ENCODE measurements at regions not wholly inside any gene's neighbourhood (a gene's known extent, or its start where the extent isn't known, plus 50 kb on each side); places are given as distances from the start of the nearest gene placed in this dataset.

DNA sequence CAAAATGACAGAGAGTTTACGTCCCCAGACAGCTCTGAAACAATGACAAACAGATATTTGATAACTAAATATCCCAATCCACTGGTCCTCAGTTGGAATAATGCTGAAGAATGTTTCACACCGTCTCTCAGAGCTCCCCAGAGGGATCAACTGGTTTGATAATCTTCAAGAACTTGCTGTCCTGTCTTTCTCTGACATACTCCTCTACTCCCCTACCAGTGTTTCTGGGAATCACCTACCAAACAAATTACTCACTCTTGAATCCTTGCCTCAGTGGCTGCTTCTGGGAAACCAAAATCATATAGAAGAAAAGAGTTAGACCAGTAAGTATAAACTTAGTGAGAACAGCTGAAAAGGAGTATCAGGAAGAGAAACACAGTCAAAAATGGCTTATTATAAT lies 469.7 kb upstream of the JAG1 start:
- no peak overlapping the region for H3K27ac ChIP-seq
- no peaks in the 10 kb centered on the region for H3K36me3 ChIP-seq
- H3K4me1 ChIP-seq (ENCODE audit: low read depth) = no peaks in the 10 kb centered on the region
- H3K9me3 ChIP-seq (ENCODE audit: low read depth) = no peaks in the 10 kb centered on the region
- H3K27me3 ChIP-seq = no peaks in the 10 kb centered on the region
- TF ChIP-seq, protein P1, sequence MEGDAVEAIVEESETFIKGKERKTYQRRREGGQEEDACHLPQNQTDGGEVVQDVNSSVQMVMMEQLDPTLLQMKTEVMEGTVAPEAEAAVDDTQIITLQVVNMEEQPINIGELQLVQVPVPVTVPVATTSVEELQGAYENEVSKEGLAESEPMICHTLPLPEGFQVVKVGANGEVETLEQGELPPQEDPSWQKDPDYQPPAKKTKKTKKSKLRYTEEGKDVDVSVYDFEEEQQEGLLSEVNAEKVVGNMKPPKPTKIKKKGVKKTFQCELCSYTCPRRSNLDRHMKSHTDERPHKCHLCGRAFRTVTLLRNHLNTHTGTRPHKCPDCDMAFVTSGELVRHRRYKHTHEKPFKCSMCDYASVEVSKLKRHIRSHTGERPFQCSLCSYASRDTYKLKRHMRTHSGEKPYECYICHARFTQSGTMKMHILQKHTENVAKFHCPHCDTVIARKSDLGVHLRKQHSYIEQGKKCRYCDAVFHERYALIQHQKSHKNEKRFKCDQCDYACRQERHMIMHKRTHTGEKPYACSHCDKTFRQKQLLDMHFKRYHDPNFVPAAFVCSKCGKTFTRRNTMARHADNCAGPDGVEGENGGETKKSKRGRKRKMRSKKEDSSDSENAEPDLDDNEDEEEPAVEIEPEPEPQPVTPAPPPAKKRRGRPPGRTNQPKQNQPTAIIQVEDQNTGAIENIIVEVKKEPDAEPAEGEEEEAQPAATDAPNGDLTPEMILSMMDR (IDR thresholded peaks at IDR 0.05; ENCODE audit: low read depth, low read length) = no peak
- no peak overlapping the region for H3K4me3 ChIP-seq
- DNase-seq (ENCODE audit: low read depth in 1 of 2, low spot score in 1 of 2) = peak in 1 of 2 donors; percentile 36

DNA sequence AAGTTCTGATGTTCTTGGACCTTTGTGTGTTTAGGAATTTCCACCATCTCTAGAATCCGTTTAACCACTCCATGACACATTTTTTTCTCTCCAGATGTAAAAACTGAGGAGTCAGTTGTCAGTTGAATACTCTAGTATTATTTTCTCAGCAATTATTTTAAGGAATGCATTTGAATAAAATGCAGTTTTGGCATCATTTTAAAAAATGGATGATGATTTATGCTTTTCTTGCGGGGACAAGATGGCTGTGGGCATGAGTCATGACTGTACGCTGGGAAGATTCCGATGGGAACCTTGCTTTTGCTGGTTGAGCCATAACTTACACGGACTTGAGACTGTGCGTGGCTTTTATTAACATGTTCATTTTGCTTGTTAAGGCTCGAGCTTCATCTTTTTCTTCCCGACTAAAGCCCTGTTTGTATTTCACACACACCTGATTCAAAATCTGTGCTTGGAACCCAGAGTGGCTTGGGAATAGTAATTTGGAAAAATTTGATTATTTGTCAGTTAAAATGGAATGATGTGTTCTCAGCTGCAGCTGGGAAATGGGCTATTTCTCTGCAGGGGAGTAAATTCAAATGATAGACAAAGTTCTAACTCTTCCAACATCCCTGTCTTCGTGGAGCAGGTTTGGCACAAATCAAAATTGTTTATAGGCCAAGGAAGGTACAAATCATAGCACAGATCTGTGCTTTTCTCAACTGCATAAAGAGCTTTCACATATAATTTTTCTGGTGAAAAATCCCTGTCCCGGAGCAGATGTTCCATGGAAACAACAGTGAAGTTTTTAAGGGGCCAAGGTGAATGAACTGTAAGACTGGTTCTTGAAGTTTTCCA lies 470.5 kb upstream of the JAG1 start:
- Histone ChIP-seq H3K27ac (no peak overlapping the region), H3K9me3 (ENCODE audit: low read depth) (no peaks in the 10 kb centered on the region), H3K36me3 (no peaks in the 10 kb centered on the region), H3K4me1 (ENCODE audit: low read depth) (no peaks in the 10 kb centered on the region), H3K27me3 (no peaks in the 10 kb centered on the region), H3K4me3 (no peak overlapping the region)
- TF ChIP-seq, protein P1 (IDR thresholded peaks at IDR 0.05; ENCODE audit: low read depth, low read length) = no peak
- peak in 1 of 2 donors; percentile 73 for DNase-seq (ENCODE audit: low read depth in 1 of 2, low spot score in 1 of 2)

DNA sequence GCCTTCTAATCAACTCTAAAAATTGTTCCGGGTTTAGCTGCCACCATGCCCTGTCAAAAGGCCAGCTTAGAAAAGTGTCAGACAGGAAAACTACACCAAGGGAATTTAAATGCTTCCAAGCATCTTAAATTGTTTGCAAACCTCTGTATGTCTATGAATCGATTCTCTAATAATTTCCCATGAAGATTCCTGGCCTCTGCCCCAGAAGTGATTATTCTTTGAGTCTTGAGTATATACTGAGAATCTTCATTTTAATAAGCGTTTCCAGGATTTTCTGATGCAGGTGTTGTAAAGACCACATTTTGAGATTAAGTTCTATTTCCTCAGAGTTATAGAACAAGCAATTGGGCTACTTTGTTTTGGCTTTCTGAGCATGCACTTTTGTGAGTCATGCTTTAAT lies 471.8 kb upstream of the JAG1 start:
- no peak overlapping the region for H3K27ac ChIP-seq
- TF ChIP-seq, protein P1 (IDR thresholded peaks at IDR 0.05; ENCODE audit: low read depth, low read length) = no peak
- H3K9me3 ChIP-seq (ENCODE audit: low read depth) = no peaks in the 10 kb centered on the region
- no peaks in the 10 kb centered on the region for H3K4me1 ChIP-seq (ENCODE audit: low read depth)
- no peaks in the 10 kb centered on the region for H3K36me3 ChIP-seq
- no peaks in the 10 kb centered on the region for H3K27me3 ChIP-seq
- DNase-seq (ENCODE audit: low read depth in 1 of 2, low spot score in 1 of 2) = no peak
- no peak overlapping the region for H3K4me3 ChIP-seq

DNA sequence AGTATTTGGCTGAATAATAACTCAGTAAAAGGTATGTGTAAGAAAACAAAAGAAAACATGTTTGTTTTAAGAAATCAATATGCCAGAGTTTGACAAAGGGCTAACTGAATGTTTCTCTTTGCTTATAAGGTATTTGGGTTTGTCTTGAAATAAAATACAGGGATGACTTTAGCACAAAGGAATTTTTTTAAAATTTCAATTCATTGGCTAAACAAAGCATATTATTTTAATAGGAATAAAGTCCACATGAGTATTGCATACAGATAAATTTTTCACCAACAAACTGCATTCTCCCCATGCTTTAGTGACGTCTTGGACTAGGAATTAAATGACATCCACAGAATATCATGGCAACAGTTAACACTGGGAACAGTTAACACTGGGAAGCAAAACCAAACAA lies 480.0 kb upstream of the JAG1 start:
- Histone ChIP-seq H3K4me1 (ENCODE audit: low read depth) (no peaks in the 10 kb centered on the region), H3K9me3 (ENCODE audit: low read depth) (no peaks in the 10 kb centered on the region), H3K27ac (no peak overlapping the region), H3K27me3 (no peaks in the 10 kb centered on the region), H3K4me3 (no peak overlapping the region), H3K36me3 (no peaks in the 10 kb centered on the region)
- TF ChIP-seq, protein P1 (IDR thresholded peaks at IDR 0.05; ENCODE audit: low read depth, low read length) = no peak
- no peak for DNase-seq (ENCODE audit: low read depth in 1 of 2, low spot score in 1 of 2)

DNA sequence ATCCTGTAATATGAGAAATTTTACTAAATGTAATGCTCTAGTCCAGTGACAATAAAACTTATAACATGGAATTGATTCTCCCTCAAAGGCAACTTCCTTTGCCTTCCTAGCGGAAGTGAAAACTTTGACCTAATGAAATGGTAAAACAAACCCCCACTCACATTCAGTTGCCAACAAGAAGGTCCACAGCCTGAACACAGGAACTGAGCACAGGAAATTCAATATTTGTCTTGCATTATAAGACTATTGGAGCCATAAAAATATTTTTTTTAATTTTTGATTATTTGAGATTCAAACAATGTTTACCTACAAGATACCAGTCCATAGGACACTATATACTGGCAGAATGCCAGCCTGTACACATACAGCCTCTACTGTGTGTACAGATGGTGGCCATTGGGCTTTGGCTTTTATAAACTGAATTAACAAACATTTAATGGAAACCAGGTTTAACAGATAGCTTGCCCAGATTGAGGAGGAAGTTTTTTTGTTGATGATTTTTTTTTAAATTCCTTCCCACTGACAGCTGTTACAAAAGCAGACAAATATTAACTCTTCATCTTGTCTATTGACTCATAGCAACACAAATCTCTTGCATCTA lies 481.5 kb upstream of the JAG1 start:
- TF ChIP-seq, protein P1 (IDR thresholded peaks at IDR 0.05; ENCODE audit: low read depth, low read length) = no peak
- H3K4me1 ChIP-seq (ENCODE audit: low read depth) = peaks cover 9% of the 10 kb centered on the region

More for the DNA sequence above, 481.5 kb upstream of the JAG1 start:
- DNase-seq (ENCODE audit: low read depth in 1 of 2, low spot score in 1 of 2) = no peak
- Histone ChIP-seq H3K9me3 (ENCODE audit: low read depth) (no peaks in the 10 kb centered on the region), H3K4me3 (no peak overlapping the region), H3K27ac (no peak overlapping the region), H3K27me3 (no peaks in the 10 kb centered on the region), H3K36me3 (no peaks in the 10 kb centered on the region)
